PC-3 (cell line): ENCODE measurements at regions not wholly inside any gene's neighbourhood (a gene's known extent, or its start where the extent isn't known, plus 50 kb on each side); places are given as distances from the start of the nearest gene placed in this dataset.

Experiments
- EZH2 ChIP-seq: fragments of 300-600 bp; sonication (generic); IDR thresholded peaks from one replicate; pipeline ENCODE4 v1.6.1; 2017; ENCODE audit warnings: antibody characterized with exemption, mild to moderate bottlenecking, low read length; ENCODE audit not compliant: unreplicated experiment
- EZH2phosphoT487 ChIP-seq: fragments of 300-600 bp; sonication (generic); IDR thresholded peaks from 2 replicates; pipeline ENCODE4 v1.6.1; 2018; ENCODE audit warnings: mild to moderate bottlenecking, antibody characterized with exemption, low read length, borderline replicate concordance
- TF ChIP-seq, protein P1 (sequence below): fragments of 300-600 bp; sonication (generic); conservative IDR thresholded peaks from 2 replicates; pipeline ENCODE4 v1.5.1; 2017; ENCODE audit warnings: antibody characterized with exemption, low read depth, mild to moderate bottlenecking, low read length

DNA sequence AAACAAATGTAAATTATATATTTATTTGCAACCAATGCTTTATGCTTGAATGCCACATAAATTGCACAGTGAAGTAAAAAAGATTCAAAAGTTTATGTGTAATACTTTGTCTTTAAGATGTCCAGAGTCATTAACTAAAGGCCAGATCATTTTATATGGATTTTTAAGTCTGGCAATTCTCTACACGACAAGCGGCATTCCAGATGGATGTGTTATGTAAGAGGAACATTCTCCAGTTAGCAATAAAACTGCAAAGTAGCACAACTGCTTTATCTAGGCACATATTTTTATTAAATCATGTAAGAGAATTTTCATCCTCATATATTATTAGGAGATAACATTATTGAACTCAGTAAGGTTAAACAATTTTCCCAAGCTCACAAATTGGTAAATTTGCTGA lies 1717.7 kb upstream of the SEL1L start:
- TF ChIP-seq EZH2phosphoT487 = no peak
- TF ChIP-seq, protein P1, sequence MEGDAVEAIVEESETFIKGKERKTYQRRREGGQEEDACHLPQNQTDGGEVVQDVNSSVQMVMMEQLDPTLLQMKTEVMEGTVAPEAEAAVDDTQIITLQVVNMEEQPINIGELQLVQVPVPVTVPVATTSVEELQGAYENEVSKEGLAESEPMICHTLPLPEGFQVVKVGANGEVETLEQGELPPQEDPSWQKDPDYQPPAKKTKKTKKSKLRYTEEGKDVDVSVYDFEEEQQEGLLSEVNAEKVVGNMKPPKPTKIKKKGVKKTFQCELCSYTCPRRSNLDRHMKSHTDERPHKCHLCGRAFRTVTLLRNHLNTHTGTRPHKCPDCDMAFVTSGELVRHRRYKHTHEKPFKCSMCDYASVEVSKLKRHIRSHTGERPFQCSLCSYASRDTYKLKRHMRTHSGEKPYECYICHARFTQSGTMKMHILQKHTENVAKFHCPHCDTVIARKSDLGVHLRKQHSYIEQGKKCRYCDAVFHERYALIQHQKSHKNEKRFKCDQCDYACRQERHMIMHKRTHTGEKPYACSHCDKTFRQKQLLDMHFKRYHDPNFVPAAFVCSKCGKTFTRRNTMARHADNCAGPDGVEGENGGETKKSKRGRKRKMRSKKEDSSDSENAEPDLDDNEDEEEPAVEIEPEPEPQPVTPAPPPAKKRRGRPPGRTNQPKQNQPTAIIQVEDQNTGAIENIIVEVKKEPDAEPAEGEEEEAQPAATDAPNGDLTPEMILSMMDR = no peak
- no peak for TF ChIP-seq EZH2
